GM19372 (cell line): ENCODE measurements at regions not wholly inside any gene's neighbourhood (a gene's known extent, or its start where the extent isn't known, plus 50 kb on each side); places are given as distances from the start of the nearest gene placed in this dataset.
"Not testable (repeated sequence)": the region's sequence is repeated elsewhere in the genome, so short reads cannot be mapped to it uniquely, and the experiment has no call there.

Experiments
- ATAC-seq: cut with Tn5 transposase; IDR thresholded peaks from one replicate; pipeline ENCODE4 v1.9.1; 2021; ENCODE audit warnings: mild to moderate bottlenecking, low read depth, moderate library complexity; ENCODE audit not compliant: unreplicated experiment

- no peak for ATAC-seq
Measured at GRCh38 chr12:44457465-44457864, 418.6 kb downstream of the NELL2 start.

- ATAC-seq, result not testable (repeated sequence)
Measured at GRCh38 chr12:44454959-44455358, 421.2 kb downstream of the NELL2 start.

- ATAC-seq, result no peak
Measured at GRCh38 chr12:44446181-44446580, 429.9 kb downstream of the NELL2 start.

GRCh38 chr12:44441155-44441554 is 435.0 kb downstream of the NELL2 start:
- ATAC-seq, result peak; percentile 63
